CD4-positive, alpha-beta memory T cell (primary cell): ENCODE measurements at regions not wholly inside any gene's neighbourhood (a gene's known extent, or its start where the extent isn't known, plus 50 kb on each side); places are given as distances from the start of the nearest gene placed in this dataset.

Source experiments
- CTCF ChIA-PET: fragments of 350-600 bp; sonication (Branson Sonifier 250); formaldehyde crosslinking; loops from one replicate; lab custom pipeline; 2021; ENCODE audit warnings: inconsistent platforms; ENCODE audit not compliant: partially characterized antibody; lab: Charles Lee
- POLR2A ChIA-PET: fragments of 350-600 bp; sonication (Branson Sonifier 250); formaldehyde crosslinking; loops from one replicate; lab custom pipeline; 2021; ENCODE audit not compliant: partially characterized antibody; lab: Charles Lee
- DNase-seq, 5 donors: peaks; one replicate each; pipeline versions ENCODE4 v3.0.0 to v3.0.0-alpha.2; 2020 to 2022; ENCODE audit warnings: mixed read lengths in 1 of 5
- H3K27ac ChIP-seq: one replicate; pipeline ENCODE4 v1.7.0; 2013; ENCODE audit warnings: low read depth, low read length
- H3K27me3 ChIP-seq: 2 replicates; pipeline ENCODE4 v1.7.0; 2013; ENCODE audit warnings: mild to moderate bottlenecking, low read length, moderate library complexity; ENCODE audit not compliant: insufficient read depth
- H3K36me3 ChIP-seq: 2 replicates; pipeline ENCODE4 v1.7.0; 2013; ENCODE audit warnings: mild to moderate bottlenecking, low read length, moderate library complexity; ENCODE audit not compliant: insufficient read depth
- H3K4me1 ChIP-seq: 2 replicates; pipeline ENCODE4 v1.7.0; 2013; ENCODE audit warnings: mild to moderate bottlenecking, low read length, moderate library complexity; ENCODE audit not compliant: insufficient read depth
- H3K4me3 ChIP-seq, 2 donors: one replicate each; pipeline ENCODE4 v1.7.0; 2013; ENCODE audit warnings: low read length in 2 of 2, mild to moderate bottlenecking in 1 of 2
- H3K9me3 ChIP-seq, 2 donors: one replicate each; pipeline ENCODE4 v1.7.0; 2013; ENCODE audit warnings: low read length in 2 of 2, control low read depth in 1 of 2; ENCODE audit not compliant: control insufficient read depth in 1 of 2
- H3K27ac Mint-ChIP-seq, 7 donors: one replicate each; pipeline ENCODE4 v1.8.0; 2020 to 2021; ENCODE audit warnings: mixed read lengths in 7 of 7, mild to moderate bottlenecking in 6 of 7, inconsistent platforms in 3 of 7, moderate library complexity in 3 of 7
- H3K27me3 Mint-ChIP-seq, 2 donors: one replicate each; pipeline ENCODE4 v1.8.0; 2020 to 2021; ENCODE audit warnings: mixed read lengths in 2 of 2
- H3K36me3 Mint-ChIP-seq, 2 donors: one replicate each; pipeline ENCODE4 v1.8.0; 2020 to 2021; ENCODE audit warnings: mixed read lengths in 2 of 2, inconsistent platforms in 1 of 2, mild to moderate bottlenecking in 1 of 2
- H3K4me1 Mint-ChIP-seq, 4 donors: one replicate each; pipeline ENCODE4 v1.8.0; 2020 to 2021; ENCODE audit warnings: mixed read lengths in 4 of 4, mild to moderate bottlenecking in 1 of 4
- H3K4me3 Mint-ChIP-seq, 8 donors: one replicate each; pipeline ENCODE4 v1.8.0; 2020 to 2021; ENCODE audit warnings: mixed read lengths in 8 of 8, mild to moderate bottlenecking in 7 of 8, moderate library complexity in 6 of 8, inconsistent platforms in 3 of 8
- H3K9me3 Mint-ChIP-seq, 8 donors: one replicate each; pipeline ENCODE4 v1.8.0; 2020 to 2021; ENCODE audit warnings: mixed read lengths in 8 of 8, mild to moderate bottlenecking in 5 of 8, inconsistent platforms in 3 of 8, moderate library complexity in 1 of 8
- intact Hi-C: fragments of 100-400 bp; cut with micrococcal nuclease; formaldehyde crosslinking; loops from one replicate; pipeline ENCODE4 v1.15.1; 2023

- POLR2A ChIA-PET: interaction anchor here (0.6 to 0.8 kb wide), 2 partner anchors 71 to 118 kb away, joined by 3 read pairs; no protein-coding TSS in a partner anchor
- Mint-ChIP-seq H3K9me3 (peaks cover 0 to 19% (median 10%) of the 10 kb centered on the region in 8 donors), H3K27me3 (peaks cover 0 to 4% of the 10 kb centered on the region in 2 donors)
These were observed 73.1 kb downstream of the KLF6 start for GRCh38 chr10:3711918-3712317.

DNA sequence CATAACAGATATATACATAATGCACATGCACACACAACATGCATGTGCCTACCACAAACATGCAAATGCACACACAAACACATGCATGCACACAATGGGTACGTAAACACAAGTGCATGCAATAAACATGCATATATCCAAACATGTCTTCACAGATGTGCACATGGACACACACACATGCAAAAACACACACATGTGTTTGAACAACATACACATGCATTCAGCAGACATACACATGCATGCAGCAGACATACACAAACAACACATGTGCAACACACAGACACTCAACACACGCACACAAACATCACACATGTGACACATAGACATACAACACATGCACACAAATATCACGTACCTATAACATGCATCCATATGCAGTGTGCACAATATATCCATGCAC lies 74.2 kb downstream of the KLF6 start:
- no peak overlapping the region for H3K4me3 ChIP-seq
- intact Hi-C loops: no loop called here
- H3K4me1 Mint-ChIP-seq: peaks cover 0 to 5% (median 3%) of the 10 kb centered on the region in 4 donors
- H3K36me3 ChIP-seq: no peaks in the 10 kb centered on the region
- DNase-seq: no peak
- ChIA-PET CTCF (no interaction called here), POLR2A (no interaction called here)
- no peaks in the 10 kb centered on the region for H3K27me3 ChIP-seq
- H3K27me3 Mint-ChIP-seq: no peaks in the 10 kb centered on the region
- H3K27ac Mint-ChIP-seq: no peak overlapping the region
- H3K36me3 Mint-ChIP-seq: peaks cover 0 to 10% of the 10 kb centered on the region in 2 donors
- H3K9me3 ChIP-seq: no peaks in the 10 kb centered on the region
- peaks cover 0 to 19% (median 10%) of the 10 kb centered on the region in 8 donors for H3K9me3 Mint-ChIP-seq
- H3K4me1 ChIP-seq: no peaks in the 10 kb centered on the region
- no peak overlapping the region for H3K4me3 Mint-ChIP-seq
- H3K27ac ChIP-seq: no peak overlapping the region

More at GRCh38 chr10:3711918-3712317, 73.1 kb downstream of the KLF6 start:
- Mint-ChIP-seq H3K4me1 (peaks cover 0 to 5% (median 3%) of the 10 kb centered on the region in 4 donors), H3K4me3 (no peak overlapping the region), H3K27ac (no peak overlapping the region), H3K36me3 (peaks cover 0 to 10% of the 10 kb centered on the region in 2 donors)
- no peak for DNase-seq
- intact Hi-C loops: no loop called here
- H3K4me3 ChIP-seq: no peak overlapping the region
- no peaks in the 10 kb centered on the region for H3K4me1 ChIP-seq
- no peaks in the 10 kb centered on the region for H3K27me3 ChIP-seq
- CTCF ChIA-PET: no interaction called here
- no peaks in the 10 kb centered on the region for H3K9me3 ChIP-seq
- H3K36me3 ChIP-seq: no peaks in the 10 kb centered on the region
- H3K27ac ChIP-seq: no peak overlapping the region

- Mint-ChIP-seq H3K36me3 (peaks cover 0 to 10% of the 10 kb centered on the region in 2 donors), H3K27ac (no peak overlapping the region), H3K9me3 (peaks cover 0 to 19% (median 10%) of the 10 kb centered on the region in 8 donors), H3K4me3 (no peak overlapping the region), H3K27me3 (no peaks in the 10 kb centered on the region), H3K4me1 (peaks cover 0 to 5% (median 2%) of the 10 kb centered on the region in 4 donors)
- no peak for DNase-seq
- Histone ChIP-seq H3K4me3 (no peak overlapping the region), H3K9me3 (no peaks in the 10 kb centered on the region), H3K4me1 (no peaks in the 10 kb centered on the region), H3K36me3 (no peaks in the 10 kb centered on the region), H3K27ac (no peak overlapping the region), H3K27me3 (no peaks in the 10 kb centered on the region)
- CTCF ChIA-PET: no interaction called here
- POLR2A ChIA-PET: no interaction called here
- intact Hi-C loops: no loop called here
These were observed 75.5 kb downstream of the KLF6 start for GRCh38 chr10:3709456-3710060.

DNA sequence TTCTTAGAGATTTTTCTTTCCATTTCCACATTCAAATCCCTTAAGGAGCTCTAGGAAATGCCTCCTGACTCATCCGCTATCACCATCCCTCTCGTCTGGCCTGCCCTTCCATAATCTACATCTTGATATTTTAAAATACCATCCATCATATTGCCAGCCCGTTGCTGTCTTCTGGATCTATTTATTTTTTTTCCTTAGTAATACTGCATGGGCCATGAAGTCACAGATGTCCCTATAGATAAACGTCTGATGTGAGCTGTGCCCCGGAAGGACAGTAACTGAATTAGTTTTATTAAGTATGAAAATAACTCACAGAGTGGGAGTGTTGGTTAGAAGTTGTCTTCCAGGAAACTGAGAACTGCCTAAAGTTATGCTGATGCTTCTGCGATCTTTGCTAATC lies 76.2 kb downstream of the KLF6 start:
- intact Hi-C loops: no loop called here
- POLR2A ChIA-PET: no interaction called here
- no peak overlapping the region for H3K27ac Mint-ChIP-seq
- peaks cover 0 to 19% (median 10%) of the 10 kb centered on the region in 8 donors for H3K9me3 Mint-ChIP-seq
- Histone ChIP-seq H3K27me3 (no peaks in the 10 kb centered on the region), H3K4me1 (no peaks in the 10 kb centered on the region), H3K36me3 (no peaks in the 10 kb centered on the region), H3K27ac (no peak overlapping the region), H3K9me3 (no peaks in the 10 kb centered on the region), H3K4me3 (no peak overlapping the region)
- no peak for DNase-seq
- peaks cover 0 to 5% (median 2%) of the 10 kb centered on the region in 4 donors for H3K4me1 Mint-ChIP-seq
- no peaks in the 10 kb centered on the region for H3K27me3 Mint-ChIP-seq
- CTCF ChIA-PET: no interaction called here
- H3K4me3 Mint-ChIP-seq: no peak overlapping the region
- peaks cover 0 to 10% of the 10 kb centered on the region in 2 donors for H3K36me3 Mint-ChIP-seq

GRCh38 chr10:3704565-3705325 lies 80.3 kb downstream of the KLF6 start:
- POLR2A ChIA-PET: no interaction called here
- no peaks in the 10 kb centered on the region for H3K27me3 ChIP-seq
- intact Hi-C loops: no loop called here
- H3K9me3 ChIP-seq: no peaks in the 10 kb centered on the region
- H3K27ac Mint-ChIP-seq: no peak overlapping the region
- H3K4me1 Mint-ChIP-seq: peaks cover 0 to 5% (median 1%) of the 10 kb centered on the region in 4 donors
- no peak for DNase-seq
- CTCF ChIA-PET: no interaction called here
- H3K4me3 Mint-ChIP-seq: no peak overlapping the region
- no peaks in the 10 kb centered on the region for H3K9me3 Mint-ChIP-seq
- H3K36me3 ChIP-seq: no peaks in the 10 kb centered on the region
- H3K36me3 Mint-ChIP-seq: no peaks in the 10 kb centered on the region
- no peak overlapping the region for H3K27ac ChIP-seq
- H3K4me1 ChIP-seq: no peaks in the 10 kb centered on the region
- no peak overlapping the region for H3K4me3 ChIP-seq
- H3K27me3 Mint-ChIP-seq: no peaks in the 10 kb centered on the region

GRCh38 chr10:3702569-3702968 lies 82.4 kb downstream of the KLF6 start:
- Mint-ChIP-seq H3K27me3 (no peaks in the 10 kb centered on the region), H3K4me3 (no peak overlapping the region), H3K4me1 (no peaks in the 10 kb centered on the region), H3K27ac (no peak overlapping the region), H3K36me3 (no peaks in the 10 kb centered on the region), H3K9me3 (no peaks in the 10 kb centered on the region)
- no peaks in the 10 kb centered on the region for H3K36me3 ChIP-seq
- intact Hi-C loops: no loop called here
- H3K4me1 ChIP-seq: no peaks in the 10 kb centered on the region
- H3K4me3 ChIP-seq: no peak overlapping the region
- ChIA-PET POLR2A (no interaction called here), CTCF (no interaction called here)
- H3K27ac ChIP-seq: no peak overlapping the region
- H3K9me3 ChIP-seq: no peaks in the 10 kb centered on the region
- no peak for DNase-seq
- no peaks in the 10 kb centered on the region for H3K27me3 ChIP-seq

- CTCF ChIA-PET: no interaction called here
- Histone ChIP-seq H3K9me3 (no peaks in the 10 kb centered on the region), H3K27ac (no peak overlapping the region), H3K4me3 (no peak overlapping the region), H3K27me3 (no peaks in the 10 kb centered on the region), H3K4me1 (no peaks in the 10 kb centered on the region), H3K36me3 (no peaks in the 10 kb centered on the region)
- Mint-ChIP-seq H3K36me3 (no peaks in the 10 kb centered on the region), H3K4me3 (no peak overlapping the region), H3K9me3 (no peaks in the 10 kb centered on the region), H3K27me3 (no peaks in the 10 kb centered on the region), H3K27ac (no peak overlapping the region), H3K4me1 (no peaks in the 10 kb centered on the region)
- POLR2A ChIA-PET: no interaction called here
- DNase-seq: no peak
- intact Hi-C loops: no loop called here
These were observed 82.9 kb downstream of the KLF6 start for GRCh38 chr10:3702056-3702546.
